HG03457 (cell line): ENCODE measurements at regions not wholly inside any gene's neighbourhood (a gene's known extent, or its start where the extent isn't known, plus 50 kb on each side); places are given as distances from the start of the nearest gene placed in this dataset.

Experiments
- ATAC-seq: cut with Tn5 transposase; IDR thresholded peaks from one replicate; pipeline ENCODE4 v1.9.1; 2021; ENCODE audit warnings: moderate number of reproducible peaks; ENCODE audit not compliant: unreplicated experiment

DNA sequence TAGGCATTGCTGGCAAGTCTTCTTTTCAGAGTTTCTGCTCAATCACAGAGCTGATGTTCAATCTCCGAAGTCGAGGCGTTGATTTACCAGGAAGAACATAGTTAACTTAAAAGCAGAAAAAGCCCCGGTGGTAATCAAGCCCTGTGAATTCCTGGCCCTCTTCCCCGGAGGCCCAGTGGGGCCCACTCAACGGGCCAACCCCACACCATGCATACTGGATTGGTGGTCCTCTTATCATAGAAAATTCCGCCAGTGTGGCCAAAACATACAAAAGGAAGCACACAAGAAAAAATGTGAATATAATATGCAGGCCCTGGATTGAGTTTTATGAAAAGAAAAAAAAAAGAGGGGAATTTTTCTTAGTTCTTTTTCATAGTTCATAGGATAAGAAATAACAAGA lies 873.0 kb upstream of the NR2F2 start:
- ATAC-seq, result no peak

DNA sequence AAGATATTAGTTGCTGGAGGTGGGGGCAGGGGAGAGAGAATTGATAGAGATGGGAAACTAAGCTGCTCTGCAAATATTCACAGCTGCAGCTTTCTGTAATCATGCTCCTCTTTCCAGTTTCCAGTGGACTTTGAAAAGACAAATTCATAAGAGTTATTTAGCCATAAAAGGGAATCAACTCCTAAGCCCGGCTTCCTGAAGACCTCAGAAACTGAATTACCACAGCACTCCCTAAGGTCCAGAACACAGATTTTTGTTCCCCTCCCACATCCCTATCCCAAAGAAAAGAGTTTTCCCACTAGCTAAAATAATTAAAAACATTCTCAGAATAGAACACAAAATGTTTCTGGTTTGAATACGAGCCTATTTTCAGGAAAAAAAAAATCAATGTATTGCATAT lies 871.8 kb upstream of the NR2F2 start:
- no peak for ATAC-seq

DNA sequence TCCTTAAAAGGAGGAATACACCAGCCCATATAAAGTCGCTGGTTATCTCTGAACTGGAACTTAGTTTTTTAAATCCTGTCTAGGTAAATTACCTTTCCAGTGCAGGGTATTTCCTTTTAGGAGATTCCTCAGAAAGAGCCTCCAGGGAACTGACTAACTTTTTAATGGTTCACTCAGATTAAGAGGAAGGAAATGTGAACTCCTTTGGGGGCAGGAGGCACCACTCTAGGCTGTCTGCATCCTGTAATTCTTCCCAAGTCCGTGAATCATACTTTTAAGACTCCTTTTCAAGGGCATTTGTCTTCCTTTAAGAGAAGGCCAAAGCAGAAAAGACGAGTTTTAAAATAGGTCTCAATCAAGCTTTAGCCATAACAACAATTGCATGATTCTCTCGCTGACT lies 871.2 kb upstream of the NR2F2 start:
- ATAC-seq, result no peak

GRCh38 chr15:95464509-95464908 lies 866.0 kb upstream of the NR2F2 start:
- ATAC-seq, result no peak

DNA sequence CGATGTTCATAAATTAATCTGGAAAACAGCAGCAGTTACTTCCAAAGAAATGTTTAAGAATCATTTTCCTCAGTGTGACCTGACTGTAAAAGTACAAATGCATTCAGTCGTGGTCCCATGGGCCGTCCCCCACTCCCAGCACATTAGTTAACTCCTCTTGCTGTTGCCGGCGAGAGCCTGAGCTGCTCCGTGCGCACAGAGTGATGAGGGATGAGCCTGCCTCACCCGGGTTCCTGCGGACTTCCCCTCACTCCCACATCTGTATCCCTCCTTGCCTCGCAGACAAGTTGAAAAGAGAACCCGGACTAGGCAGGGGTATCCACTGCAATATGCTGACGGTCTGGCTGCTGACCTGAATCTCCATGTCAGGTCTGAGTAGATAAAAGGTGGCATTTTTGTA lies 861.7 kb upstream of the NR2F2 start:
- ATAC-seq, result no peak

DNA sequence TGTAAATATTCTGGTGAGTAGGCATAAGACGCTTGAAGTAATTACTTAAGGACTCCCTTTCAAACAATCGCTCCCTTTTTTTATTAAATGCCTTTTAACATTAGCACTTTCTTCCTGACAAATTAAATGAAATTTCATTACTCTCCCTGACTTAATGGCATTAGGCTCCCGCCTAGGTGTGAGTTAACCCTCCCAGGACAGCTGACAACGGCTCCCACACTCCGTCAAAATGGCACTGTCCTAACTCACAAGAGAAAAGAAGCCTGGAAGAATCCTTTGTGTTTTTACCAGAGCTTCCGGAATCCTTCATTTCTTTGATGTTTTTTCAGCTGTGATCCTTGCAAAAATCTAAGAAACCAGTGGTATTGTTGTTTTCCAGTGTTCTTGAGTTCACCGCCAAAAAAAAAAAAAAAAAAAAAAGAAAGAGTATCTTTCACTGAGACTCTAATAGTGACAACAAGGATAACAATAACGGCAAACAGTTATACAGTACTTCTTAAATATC lies 861.0 kb upstream of the NR2F2 start:
- ATAC-seq, result no peak

DNA sequence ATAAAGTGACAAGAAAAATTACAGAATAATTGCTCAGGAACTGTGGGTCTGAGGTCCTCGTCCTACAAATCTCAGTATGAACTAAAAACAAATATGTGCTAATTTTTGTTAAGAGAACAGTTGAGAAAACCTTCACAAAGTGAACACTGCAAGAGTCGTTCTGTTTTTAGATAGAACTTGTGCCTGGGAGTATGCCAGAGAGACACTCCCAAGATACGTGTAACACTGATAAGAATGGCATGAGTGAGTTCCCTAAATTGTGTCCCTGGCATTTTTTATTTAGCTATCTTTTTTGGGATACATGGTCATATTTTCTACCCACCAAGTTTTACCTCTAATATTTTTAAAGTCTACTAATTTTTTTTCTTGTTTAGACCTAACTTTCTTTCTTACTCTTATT lies 860.0 kb upstream of the NR2F2 start:
- ATAC-seq, result no peak

DNA sequence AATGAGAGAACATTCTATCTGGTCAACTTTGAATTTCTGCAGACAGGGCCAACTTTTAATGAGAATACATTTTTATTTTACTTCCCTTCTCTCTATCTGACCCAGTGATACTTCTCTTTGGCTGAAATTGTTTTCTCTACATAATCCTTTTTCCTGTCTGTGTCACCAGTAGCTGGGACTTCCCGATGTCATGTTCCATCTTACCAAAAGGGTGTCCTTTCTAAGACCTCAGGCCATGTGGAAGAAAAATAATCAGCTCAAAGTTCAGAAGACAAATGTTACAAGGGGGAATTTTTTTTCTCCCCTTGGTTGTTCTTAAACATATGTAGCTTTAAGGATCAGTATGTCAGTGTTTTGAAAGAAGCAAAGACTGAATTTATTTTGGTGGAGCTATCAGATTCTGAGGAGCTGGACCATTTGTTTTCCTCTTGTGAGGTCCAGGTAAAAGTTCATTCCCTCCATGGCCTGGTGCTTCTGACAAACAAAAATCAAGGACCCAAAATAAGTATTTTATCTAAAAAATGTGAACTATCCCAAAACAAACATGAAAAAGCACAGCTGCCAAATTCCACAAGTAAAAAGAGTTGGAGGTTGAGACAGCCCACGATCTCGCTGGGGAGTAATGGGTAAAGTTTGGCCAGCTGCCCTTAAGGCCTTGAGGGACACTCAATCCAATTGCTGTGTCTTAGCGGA lies 859.4 kb upstream of the NR2F2 start:
- ATAC-seq, result no peak

- no peak for ATAC-seq
Observed at GRCh38 chr15:95471690-95472086, 858.8 kb upstream of the NR2F2 start.

DNA sequence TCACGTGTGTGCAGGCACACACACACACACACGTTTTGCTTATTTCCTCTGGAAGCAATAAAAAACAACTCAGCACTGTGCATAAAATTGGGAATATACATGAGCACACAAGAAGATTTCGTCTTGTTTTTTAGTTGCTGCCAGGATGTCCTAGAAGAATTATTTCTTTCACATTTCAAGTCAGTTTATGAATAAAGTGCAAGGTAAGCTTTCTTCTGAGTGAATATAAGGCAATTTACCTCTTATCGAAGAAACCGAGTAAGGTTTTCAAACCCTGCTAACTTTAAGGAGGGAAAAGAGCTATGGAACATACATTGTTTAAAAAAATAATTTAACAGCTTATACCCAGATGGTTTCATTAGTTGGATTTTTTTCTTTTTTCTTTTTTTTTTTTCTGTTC lies 855.4 kb upstream of the NR2F2 start:
- ATAC-seq, result no peak

GRCh38 chr15:95479308-95479707 lies 851.2 kb upstream of the NR2F2 start:
- no peak for ATAC-seq

- ATAC-seq, result no peak
Observed at GRCh38 chr15:95485367-95485766, 845.1 kb upstream of the NR2F2 start.

DNA sequence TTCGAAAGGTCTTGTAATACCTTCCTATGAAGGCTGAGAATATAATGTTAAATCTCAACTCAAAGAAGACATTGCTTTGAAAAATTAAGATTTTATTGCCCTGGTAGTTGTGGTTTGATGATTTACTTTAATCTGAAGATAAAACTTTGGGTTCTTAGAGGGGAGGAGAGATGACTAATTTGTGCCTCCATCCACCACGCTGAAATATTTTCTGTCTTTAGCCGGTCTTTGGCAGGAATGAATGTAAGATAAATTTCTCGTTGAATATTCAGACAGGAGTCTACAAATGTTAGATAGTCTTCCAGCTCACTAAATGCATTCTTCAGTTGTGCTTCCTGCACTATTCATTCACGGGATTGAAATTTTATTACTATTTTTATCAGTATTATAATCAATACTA lies 844.3 kb upstream of the NR2F2 start:
- ATAC-seq, result no peak

DNA sequence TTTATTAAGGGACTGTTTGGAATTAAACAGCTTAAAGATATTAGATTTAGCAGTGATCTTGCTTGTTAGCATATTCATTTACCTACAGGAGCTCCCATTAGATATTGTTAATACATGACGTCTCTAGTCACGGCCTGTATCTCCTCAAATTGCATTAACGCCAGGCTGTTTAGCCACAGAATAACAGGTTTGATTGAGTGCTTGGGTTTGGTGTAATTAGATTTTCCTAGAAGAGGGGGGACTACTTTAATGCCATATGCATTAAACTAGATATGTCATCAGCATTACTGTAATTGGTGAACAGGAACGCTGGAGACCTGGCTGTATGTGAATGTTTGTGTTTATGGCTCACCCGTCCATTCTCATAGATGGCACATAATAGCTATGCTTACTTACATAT lies 841.4 kb upstream of the NR2F2 start:
- ATAC-seq, result no peak

DNA sequence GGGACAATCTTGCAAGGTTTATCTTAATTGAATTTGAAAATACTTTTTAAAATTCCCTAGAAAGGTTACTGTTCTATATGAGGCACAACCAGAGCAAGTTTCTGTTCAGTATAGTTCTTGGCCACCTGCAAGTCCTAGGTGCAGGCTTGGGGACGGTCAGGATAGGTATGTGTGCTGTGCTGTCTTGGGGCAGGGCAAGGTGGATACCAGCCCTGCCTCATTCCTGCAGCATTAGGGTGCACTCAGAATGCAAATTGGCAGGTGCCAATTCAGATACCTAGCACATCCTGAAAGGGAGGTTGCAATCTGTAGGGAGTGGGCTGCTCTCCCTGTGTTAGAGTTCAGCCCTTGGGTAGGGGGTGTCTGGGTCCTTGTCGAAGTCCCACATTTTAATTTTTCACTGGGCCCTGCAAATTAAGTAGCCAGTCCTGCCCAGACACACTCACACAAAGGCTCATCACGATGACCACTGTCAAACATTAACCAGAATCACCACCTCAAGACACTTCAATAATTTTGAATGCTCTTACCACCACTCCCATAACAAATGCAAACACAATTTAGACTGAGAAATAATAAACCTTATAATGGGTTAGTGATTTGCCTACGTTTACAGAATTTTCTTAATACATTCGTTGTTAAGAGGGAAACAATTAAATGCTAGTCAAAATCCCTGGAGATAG lies 838.0 kb upstream of the NR2F2 start:
- ATAC-seq, result no peak

DNA sequence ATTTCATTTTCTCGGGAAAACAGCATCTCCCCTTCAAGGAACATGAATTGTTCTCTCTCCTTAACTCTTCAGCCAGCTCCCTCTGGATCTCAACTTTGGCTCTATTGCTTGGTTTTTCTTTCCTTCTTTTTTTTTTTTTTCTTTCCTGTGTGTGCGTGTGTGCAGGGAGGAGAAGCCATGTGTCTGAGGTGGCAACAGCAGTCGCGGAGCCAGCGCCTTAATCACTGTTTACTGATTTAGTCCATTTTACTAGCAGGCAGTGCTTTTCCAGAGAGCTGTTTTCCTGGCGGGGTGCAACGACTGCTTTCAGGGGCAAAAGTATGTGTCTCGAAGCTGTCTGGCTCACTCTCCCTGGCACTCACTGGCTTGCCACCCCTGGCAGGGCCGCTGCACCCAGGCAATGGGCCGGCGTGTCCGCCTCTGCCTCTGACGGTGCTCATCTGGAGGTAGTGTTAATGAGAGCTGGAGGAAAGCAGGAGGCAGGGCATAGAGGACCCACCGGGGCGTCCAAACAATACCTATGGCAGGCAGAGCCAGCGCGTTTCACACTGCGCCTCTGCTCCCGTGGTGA lies 835.4 kb upstream of the NR2F2 start:
- no peak for ATAC-seq

GRCh38 chr15:95497634-95498033 lies 832.9 kb upstream of the NR2F2 start:
- ATAC-seq, result no peak

DNA sequence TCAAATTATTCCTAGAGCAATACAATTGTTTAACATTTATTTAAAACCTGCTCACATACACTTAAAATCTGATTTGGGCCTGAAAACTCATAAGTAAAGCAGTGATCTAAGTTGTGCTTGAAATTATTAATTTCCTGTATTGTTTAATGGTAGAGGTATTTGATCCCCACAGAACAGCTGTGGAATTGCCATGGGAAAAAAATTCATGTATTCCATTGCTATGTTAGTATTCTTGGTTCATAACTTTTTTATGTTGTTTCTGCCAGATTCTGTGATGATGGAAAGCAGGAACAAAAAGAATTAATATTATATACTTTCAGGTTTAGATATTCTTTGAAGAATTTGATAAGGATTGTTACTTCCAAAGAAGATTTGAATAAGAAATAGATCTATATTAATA lies 831.5 kb upstream of the NR2F2 start:
- no peak for ATAC-seq

- no peak for ATAC-seq
Observed at GRCh38 chr15:95499397-95499796, 831.1 kb upstream of the NR2F2 start.

GRCh38 chr15:95501865-95502264 lies 828.6 kb upstream of the NR2F2 start:
- ATAC-seq, result no peak

GRCh38 chr15:95503107-95503506 lies 827.4 kb upstream of the NR2F2 start:
- ATAC-seq, result no peak

DNA sequence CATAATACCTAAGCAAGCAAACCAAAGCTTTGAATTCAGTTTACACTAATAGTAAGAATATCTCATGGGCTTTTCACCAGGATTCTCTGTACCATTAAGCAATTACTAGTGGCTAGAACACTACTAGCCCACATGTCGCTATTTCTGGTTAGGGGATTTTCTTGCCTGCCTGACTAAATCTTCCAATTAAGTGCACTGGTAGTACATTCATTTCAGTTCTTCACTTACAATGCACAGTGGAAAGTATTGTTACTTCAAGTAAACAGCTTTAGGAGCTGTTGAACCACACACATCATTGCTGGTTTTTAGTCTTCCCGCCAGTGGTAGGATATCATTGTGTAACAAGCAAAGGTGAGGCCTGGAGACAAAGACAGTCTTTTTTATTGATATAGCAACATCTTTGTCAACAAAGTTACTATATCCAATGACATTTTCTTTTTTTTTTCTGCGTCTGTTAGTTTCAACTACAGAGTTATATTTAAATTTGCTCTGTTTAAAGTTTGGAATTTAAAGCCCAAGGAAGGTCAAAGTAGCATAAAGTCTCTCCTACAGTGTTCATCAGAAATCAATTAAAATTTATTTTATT lies 826.8 kb upstream of the NR2F2 start:
- ATAC-seq, result no peak
